D721Med (cell line): ENCODE measurements at regions not wholly inside any gene's neighbourhood (a gene's known extent, or its start where the extent isn't known, plus 50 kb on each side); places are given as distances from the start of the nearest gene placed in this dataset.

Source experiments
- DNase-seq: peaks from one replicate; pipeline ENCODE4 v3.0.0; 2011; ENCODE audit warnings: low spot score; ENCODE audit not compliant: insufficient read length
- FAIRE-seq: peaks from 2 replicates; lab custom pipeline; 2011; peaks lifted over from hg19 to GRCh38; lab: Jason Lieb, UNC
- TF ChIP-seq, protein P1 (sequence below): IDR thresholded peaks from 2 replicates; pipeline ENCODE4 v1.5.1; 2012; ENCODE audit warnings: mild to moderate bottlenecking, control low read depth; ENCODE audit not compliant: insufficient read depth; ENCODE audit errors: missing control alignments

GRCh38 chr10:36380538-36380937, 738.4 kb upstream of the FZD8 start:
- TF ChIP-seq, protein P1, sequence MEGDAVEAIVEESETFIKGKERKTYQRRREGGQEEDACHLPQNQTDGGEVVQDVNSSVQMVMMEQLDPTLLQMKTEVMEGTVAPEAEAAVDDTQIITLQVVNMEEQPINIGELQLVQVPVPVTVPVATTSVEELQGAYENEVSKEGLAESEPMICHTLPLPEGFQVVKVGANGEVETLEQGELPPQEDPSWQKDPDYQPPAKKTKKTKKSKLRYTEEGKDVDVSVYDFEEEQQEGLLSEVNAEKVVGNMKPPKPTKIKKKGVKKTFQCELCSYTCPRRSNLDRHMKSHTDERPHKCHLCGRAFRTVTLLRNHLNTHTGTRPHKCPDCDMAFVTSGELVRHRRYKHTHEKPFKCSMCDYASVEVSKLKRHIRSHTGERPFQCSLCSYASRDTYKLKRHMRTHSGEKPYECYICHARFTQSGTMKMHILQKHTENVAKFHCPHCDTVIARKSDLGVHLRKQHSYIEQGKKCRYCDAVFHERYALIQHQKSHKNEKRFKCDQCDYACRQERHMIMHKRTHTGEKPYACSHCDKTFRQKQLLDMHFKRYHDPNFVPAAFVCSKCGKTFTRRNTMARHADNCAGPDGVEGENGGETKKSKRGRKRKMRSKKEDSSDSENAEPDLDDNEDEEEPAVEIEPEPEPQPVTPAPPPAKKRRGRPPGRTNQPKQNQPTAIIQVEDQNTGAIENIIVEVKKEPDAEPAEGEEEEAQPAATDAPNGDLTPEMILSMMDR, result no peak
- FAIRE-seq (no peak), DNase-seq (no peak)

GRCh38 chr10:36375107-36375506, 733.0 kb upstream of the FZD8 start:
- FAIRE-seq (no peak), DNase-seq (no peak)
- TF ChIP-seq, protein P1, result no peak

GRCh38 chr10:36373424-36374096, 731.5 kb upstream of the FZD8 start:
- DNase-seq (no peak), FAIRE-seq (no peak)
- TF ChIP-seq, protein P1, result no peak

DNA sequence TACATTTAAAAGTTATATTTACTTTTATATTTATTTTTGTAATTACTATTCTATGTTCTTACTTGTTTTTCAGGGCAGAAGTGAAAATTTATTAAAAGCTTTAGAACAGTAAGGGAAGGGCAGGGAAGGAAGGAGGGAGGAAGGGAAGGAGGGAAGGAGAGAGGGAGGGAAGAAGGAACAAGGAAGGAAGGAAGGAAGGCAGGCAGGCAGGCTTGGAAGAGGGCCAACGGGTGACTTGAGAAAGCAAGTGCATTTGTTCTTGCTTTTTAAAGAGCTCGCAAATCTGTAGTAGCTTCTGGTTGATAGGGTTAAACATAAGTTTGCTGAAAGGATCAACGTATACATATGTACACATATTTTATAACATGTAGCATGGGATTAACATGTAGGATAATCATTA, 725.3 kb upstream of the FZD8 start:
- TF ChIP-seq, protein P1, result no peak
- no peak for FAIRE-seq
- DNase-seq, result no peak

GRCh38 chr10:36366843-36367242, 724.7 kb upstream of the FZD8 start:
- DNase-seq, result no peak
- TF ChIP-seq, protein P1, result no peak
- FAIRE-seq, result no peak

DNA sequence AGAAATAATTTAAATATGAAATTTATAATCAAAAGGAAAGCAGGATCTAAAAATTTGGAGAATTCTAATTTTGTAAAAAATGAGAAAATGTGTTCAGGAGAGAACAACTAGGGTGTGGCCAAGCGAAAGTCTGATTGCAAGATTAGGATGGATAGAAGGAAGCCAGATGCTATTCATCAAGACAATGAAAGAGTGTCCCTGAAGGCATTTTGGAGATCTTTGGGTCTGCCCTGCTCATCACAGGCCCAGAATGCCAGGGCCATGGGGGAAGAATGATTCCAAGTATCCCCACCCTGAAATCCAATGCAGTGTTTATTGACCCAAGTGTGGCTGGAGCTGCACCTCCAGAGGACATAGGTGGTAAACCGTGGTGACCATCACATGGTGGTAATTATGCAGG, 724.0 kb upstream of the FZD8 start:
- no peak for DNase-seq
- no peak for FAIRE-seq

DNA sequence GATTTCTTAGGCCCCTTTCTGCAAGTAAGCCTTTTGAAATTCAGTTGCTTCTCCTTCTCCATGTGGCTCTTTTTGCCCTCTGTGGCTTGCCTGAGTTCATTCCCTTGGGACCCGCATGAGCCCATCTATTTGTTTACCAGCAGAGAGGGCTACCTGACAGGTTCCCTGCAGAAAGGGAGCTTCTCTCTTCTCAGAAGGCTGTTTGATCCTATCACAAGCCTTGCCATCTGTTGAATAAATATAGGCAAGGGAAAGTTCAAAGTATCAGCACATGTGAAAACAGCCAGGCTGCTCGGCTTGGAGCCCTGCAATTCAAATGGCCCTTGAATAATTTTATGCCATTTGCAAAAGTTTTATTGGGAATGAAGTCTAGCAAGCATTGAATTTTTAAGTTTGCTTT, 720.2 kb upstream of the FZD8 start:
- FAIRE-seq, result no peak
- TF ChIP-seq, protein P1, result no peak
- DNase-seq, result no peak

More for the DNA sequence above, 724.0 kb upstream of the FZD8 start:
- TF ChIP-seq, protein P1, result no peak
